ENCODE measurements at regions not wholly inside any gene's neighbourhood (a gene's known extent, or its start where the extent isn't known, plus 50 kb on each side); places are given as distances from the start of the nearest gene placed in this dataset.

DNA sequence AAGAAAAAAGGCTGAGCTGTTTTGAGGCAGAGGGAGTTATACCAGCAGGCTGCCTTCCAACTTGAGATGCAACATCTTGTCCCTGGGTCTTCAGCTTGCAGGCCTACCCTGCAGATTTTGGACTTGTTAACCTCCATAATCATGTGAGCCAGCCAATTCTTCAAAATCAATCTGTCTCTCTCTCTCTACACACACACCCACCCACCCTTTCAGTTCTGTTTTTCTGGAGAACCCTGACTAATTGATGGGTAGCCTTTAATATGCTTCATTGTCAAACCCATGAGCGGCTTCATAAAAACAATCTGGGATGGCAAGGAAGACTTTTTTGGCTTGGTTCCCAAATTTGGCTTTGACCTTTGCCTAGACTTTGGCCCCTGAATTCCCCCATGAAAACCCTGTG lies 113.9 kb downstream of the TMX1 start:
- Histone ChIP-seq H3K4me2 (ENCODE audit: low read length) (no peak overlapping the region), H3K27ac (ENCODE audit: low read length) (no peak overlapping the region), H3K36me3 (ENCODE audit: insufficient read depth, low read length) (no peaks in the 10 kb centered on the region), H3K79me2 (replicated peaks; ENCODE audit: insufficient read depth, low read length) (no peaks in the 10 kb centered on the region), H2AFZ (ENCODE audit: low read depth, low read length) (no peak overlapping the region), H3F3A (ENCODE audit: insufficient read depth, low read length, poor library complexity, severe bottlenecking) (no peaks in the 10 kb centered on the region), H3K9me3 (ENCODE audit: low read length) (no peaks in the 10 kb centered on the region), H3K9ac (ENCODE audit: low read length) (no peak overlapping the region), H3K9me2 (ENCODE audit: insufficient read depth, low read length) (no peaks in the 10 kb centered on the region), H4K20me1 (ENCODE audit: insufficient read depth) (no peaks in the 10 kb centered on the region), H3K4me3 (ENCODE audit: low read length) (no peak overlapping the region), H3K27me3 (ENCODE audit: insufficient read depth, low read depth, low read length) (no peaks in the 10 kb centered on the region)
- TF ChIP-seq EZH2 (IDR thresholded peaks at IDR 0.05; ENCODE audit: borderline replicate concordance, insufficient read depth, low read length, poor library complexity, severe bottlenecking) (no peak), MXI1 (conservative IDR thresholded peaks at IDR 0.05; ENCODE audit: poor library complexity, severe bottlenecking) (no peak), POLR2AphosphoS5 (IDR thresholded peaks at IDR 0.05) (no peak), SMC3 (conservative IDR thresholded peaks at IDR 0.05; ENCODE audit: poor library complexity) (no peak)
- TF ChIP-seq, protein P1, sequence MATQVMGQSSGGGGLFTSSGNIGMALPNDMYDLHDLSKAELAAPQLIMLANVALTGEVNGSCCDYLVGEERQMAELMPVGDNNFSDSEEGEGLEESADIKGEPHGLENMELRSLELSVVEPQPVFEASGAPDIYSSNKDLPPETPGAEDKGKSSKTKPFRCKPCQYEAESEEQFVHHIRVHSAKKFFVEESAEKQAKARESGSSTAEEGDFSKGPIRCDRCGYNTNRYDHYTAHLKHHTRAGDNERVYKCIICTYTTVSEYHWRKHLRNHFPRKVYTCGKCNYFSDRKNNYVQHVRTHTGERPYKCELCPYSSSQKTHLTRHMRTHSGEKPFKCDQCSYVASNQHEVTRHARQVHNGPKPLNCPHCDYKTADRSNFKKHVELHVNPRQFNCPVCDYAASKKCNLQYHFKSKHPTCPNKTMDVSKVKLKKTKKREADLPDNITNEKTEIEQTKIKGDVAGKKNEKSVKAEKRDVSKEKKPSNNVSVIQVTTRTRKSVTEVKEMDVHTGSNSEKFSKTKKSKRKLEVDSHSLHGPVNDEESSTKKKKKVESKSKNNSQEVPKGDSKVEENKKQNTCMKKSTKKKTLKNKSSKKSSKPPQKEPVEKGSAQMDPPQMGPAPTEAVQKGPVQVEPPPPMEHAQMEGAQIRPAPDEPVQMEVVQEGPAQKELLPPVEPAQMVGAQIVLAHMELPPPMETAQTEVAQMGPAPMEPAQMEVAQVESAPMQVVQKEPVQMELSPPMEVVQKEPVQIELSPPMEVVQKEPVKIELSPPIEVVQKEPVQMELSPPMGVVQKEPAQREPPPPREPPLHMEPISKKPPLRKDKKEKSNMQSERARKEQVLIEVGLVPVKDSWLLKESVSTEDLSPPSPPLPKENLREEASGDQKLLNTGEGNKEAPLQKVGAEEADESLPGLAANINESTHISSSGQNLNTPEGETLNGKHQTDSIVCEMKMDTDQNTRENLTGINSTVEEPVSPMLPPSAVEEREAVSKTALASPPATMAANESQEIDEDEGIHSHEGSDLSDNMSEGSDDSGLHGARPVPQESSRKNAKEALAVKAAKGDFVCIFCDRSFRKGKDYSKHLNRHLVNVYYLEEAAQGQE (IDR thresholded peaks at IDR 0.05; ENCODE audit: borderline replicate concordance): no peak

DNA sequence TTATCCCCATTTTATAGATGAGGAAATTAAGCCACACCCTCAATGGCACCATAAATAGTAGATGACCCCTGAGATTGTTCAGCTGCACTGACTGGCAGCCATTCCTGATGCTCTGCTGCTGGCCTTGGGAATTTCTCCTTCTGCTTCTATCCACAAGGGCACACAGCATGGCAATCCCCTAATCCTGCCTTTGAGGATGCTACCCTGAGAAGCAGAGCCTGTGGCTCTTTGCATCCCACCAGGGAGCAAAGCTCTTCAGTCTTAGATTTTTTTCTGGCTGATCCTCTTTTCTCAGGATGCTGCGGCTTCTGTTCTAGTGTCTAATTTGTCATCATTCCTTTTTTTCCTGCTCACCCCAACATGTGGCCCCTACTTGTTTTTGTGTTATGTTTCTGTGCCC lies 114.8 kb downstream of the TMX1 start:
- Histone ChIP-seq H3K79me2 (replicated peaks; ENCODE audit: insufficient read depth, low read length) (no peaks in the 10 kb centered on the region), H3K4me2 (ENCODE audit: low read length) (no peak overlapping the region), H3K9ac (ENCODE audit: low read length) (no peak overlapping the region), H3K4me3 (ENCODE audit: low read length) (no peak overlapping the region), H2AFZ (ENCODE audit: low read depth, low read length) (no peak overlapping the region), H3K9me2 (ENCODE audit: insufficient read depth, low read length) (no peaks in the 10 kb centered on the region), H3K27me3 (ENCODE audit: insufficient read depth, low read depth, low read length) (no peaks in the 10 kb centered on the region), H4K20me1 (ENCODE audit: insufficient read depth) (no peaks in the 10 kb centered on the region), H3K36me3 (ENCODE audit: insufficient read depth, low read length) (no peaks in the 10 kb centered on the region), H3F3A (ENCODE audit: insufficient read depth, low read length, poor library complexity, severe bottlenecking) (no peaks in the 10 kb centered on the region), H3K9me3 (ENCODE audit: low read length) (no peaks in the 10 kb centered on the region), H3K27ac (ENCODE audit: low read length) (no peak overlapping the region)
- TF ChIP-seq SMC3 (conservative IDR thresholded peaks at IDR 0.05; ENCODE audit: poor library complexity) (no peak), TAF1 (IDR thresholded peaks at IDR 0.05; ENCODE audit: low read depth) (no peak), EP300 (conservative IDR thresholded peaks at IDR 0.05; ENCODE audit: poor library complexity, severe bottlenecking) (no peak), MXI1 (conservative IDR thresholded peaks at IDR 0.05; ENCODE audit: poor library complexity, severe bottlenecking) (no peak), EZH2 (IDR thresholded peaks at IDR 0.05; ENCODE audit: borderline replicate concordance, insufficient read depth, low read length, poor library complexity, severe bottlenecking) (no peak), POLR2AphosphoS5 (IDR thresholded peaks at IDR 0.05) (no peak), RAD21 (conservative IDR thresholded peaks at IDR 0.05) (no peak)
- TF ChIP-seq, protein P2, sequence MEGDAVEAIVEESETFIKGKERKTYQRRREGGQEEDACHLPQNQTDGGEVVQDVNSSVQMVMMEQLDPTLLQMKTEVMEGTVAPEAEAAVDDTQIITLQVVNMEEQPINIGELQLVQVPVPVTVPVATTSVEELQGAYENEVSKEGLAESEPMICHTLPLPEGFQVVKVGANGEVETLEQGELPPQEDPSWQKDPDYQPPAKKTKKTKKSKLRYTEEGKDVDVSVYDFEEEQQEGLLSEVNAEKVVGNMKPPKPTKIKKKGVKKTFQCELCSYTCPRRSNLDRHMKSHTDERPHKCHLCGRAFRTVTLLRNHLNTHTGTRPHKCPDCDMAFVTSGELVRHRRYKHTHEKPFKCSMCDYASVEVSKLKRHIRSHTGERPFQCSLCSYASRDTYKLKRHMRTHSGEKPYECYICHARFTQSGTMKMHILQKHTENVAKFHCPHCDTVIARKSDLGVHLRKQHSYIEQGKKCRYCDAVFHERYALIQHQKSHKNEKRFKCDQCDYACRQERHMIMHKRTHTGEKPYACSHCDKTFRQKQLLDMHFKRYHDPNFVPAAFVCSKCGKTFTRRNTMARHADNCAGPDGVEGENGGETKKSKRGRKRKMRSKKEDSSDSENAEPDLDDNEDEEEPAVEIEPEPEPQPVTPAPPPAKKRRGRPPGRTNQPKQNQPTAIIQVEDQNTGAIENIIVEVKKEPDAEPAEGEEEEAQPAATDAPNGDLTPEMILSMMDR (IDR thresholded peaks at IDR 0.05; ENCODE audit: poor library complexity, severe bottlenecking): no peak
- TF ChIP-seq, protein P1 (IDR thresholded peaks at IDR 0.05; ENCODE audit: borderline replicate concordance): no peak
